MM.1S (cell line): ENCODE measurements at regions not wholly inside any gene's neighbourhood (a gene's known extent, or its start where the extent isn't known, plus 50 kb on each side); places are given as distances from the start of the nearest gene placed in this dataset.

ENCODE experiments used
- DNase-seq: peaks from one replicate; pipeline ENCODE4 v3.0.0-alpha.2; 2015
- H2AFZ ChIP-seq: fragments of 300-600 bp; sonication (generic); 2 replicates; pipeline ENCODE4 v1.6.0; 2016; ENCODE audit warnings: antibody characterized with exemption, low read length
- H3F3A ChIP-seq: fragments of 300-600 bp; sonication (generic); 2 replicates; pipeline ENCODE4 v1.6.1; 2016; ENCODE audit warnings: mild to moderate bottlenecking, antibody characterized with exemption, low read length, moderate library complexity, mixed read lengths; ENCODE audit not compliant: insufficient read depth
- H3K27ac ChIP-seq: fragments of 300-600 bp; sonication (generic); 2 replicates; pipeline ENCODE4 v1.5.1; 2016; ENCODE audit warnings: mild to moderate bottlenecking, low read length
- H3K27me3 ChIP-seq: fragments of 300-600 bp; sonication (generic); replicated peaks from 2 replicates; pipeline ENCODE4 v1.6.0; 2016; ENCODE audit warnings: low read length; ENCODE audit not compliant: insufficient read depth
- H3K36me3 ChIP-seq: fragments of 300-600 bp; sonication (generic); replicated peaks from 2 replicates; pipeline ENCODE4 v1.6.1; 2016; ENCODE audit warnings: mild to moderate bottlenecking, low read length, mixed read lengths; ENCODE audit not compliant: insufficient read depth
- H3K4me1 ChIP-seq: fragments of 300-600 bp; sonication (generic); 2 replicates; pipeline ENCODE4 v1.6.1; 2016; ENCODE audit warnings: low read length, mixed read lengths
- H3K4me2 ChIP-seq: fragments of 300-600 bp; sonication (generic); 2 replicates; pipeline ENCODE4 v1.6.0; 2016; ENCODE audit warnings: low read depth, low read length
- H3K4me3 ChIP-seq: fragments of 300-600 bp; sonication (generic); 2 replicates; pipeline ENCODE4 v1.5.1; 2016; ENCODE audit warnings: low read length, mixed read lengths
- H3K79me2 ChIP-seq: fragments of 300-600 bp; sonication (generic); 2 replicates; pipeline ENCODE4 v1.6.1; 2016; ENCODE audit warnings: mixed run types, low read length, mixed read lengths
- H3K9ac ChIP-seq: fragments of 300-600 bp; sonication (generic); 2 replicates; pipeline ENCODE4 v1.6.1; 2016; ENCODE audit warnings: low read length, mixed read lengths
- H3K9me2 ChIP-seq: fragments of 300-600 bp; sonication (generic); replicated peaks from 2 replicates; pipeline ENCODE4 v1.6.1; 2016; ENCODE audit warnings: mild to moderate bottlenecking, low read length, mixed read lengths; ENCODE audit not compliant: insufficient read depth
- H3K9me3 ChIP-seq: fragments of 300-600 bp; sonication (generic); replicated peaks from 2 replicates; pipeline ENCODE4 v1.6.1; 2016; ENCODE audit warnings: mild to moderate bottlenecking, low read length, mixed read lengths; ENCODE audit not compliant: insufficient read depth
- H4K20me1 ChIP-seq: fragments of 300-600 bp; sonication (generic); 2 replicates; pipeline ENCODE4 v1.6.1; 2016; ENCODE audit warnings: mild to moderate bottlenecking, low read length, moderate library complexity, mixed read lengths; ENCODE audit not compliant: insufficient read depth
- EZH2 ChIP-seq: fragments of 300-600 bp; sonication (generic); optimal IDR thresholded peaks from 2 replicates; pipeline ENCODE3; 2017; ENCODE audit warnings: low read depth, mild to moderate bottlenecking, antibody characterized with exemption, low read length, mixed read lengths
- EZH2phosphoT487 ChIP-seq: fragments of 300-600 bp; sonication (generic); IDR thresholded peaks from 2 replicates; pipeline ENCODE4 v1.6.1; 2018; ENCODE audit warnings: antibody characterized with exemption, low read length
- TF ChIP-seq, protein P1 (sequence below): fragments of 300-600 bp; sonication (generic); IDR thresholded peaks from 2 replicates; pipeline ENCODE4 v1.5.1; 2016; ENCODE audit warnings: antibody characterized with exemption, low read length, mixed read lengths

DNA sequence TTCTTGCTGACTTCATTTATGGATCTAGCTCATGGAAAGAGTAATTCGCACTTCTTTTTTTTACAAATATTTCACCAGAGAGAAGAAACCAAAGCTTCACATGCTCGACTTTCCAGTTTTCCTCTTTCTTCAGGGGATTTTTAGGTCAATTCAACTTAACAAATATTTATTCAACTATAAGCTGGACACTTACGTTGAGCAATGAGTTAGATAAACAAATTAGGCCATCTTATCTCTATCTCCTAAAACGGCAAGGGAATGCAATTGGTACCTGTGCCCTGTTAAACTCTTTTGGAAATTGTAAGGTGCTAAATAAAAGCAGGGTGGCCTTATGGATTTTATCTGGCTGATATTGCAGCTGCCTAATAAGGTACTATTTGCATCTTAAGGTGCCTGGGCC, 145.1 kb upstream of the RAI14 start:
- H3K4me1 ChIP-seq = no peaks in the 10 kb centered on the region
- H3K4me2 ChIP-seq = no peak overlapping the region
- no peaks in the 10 kb centered on the region for H3K9me3 ChIP-seq
- H3K4me3 ChIP-seq = no peak overlapping the region
- DNase-seq = no peak
- no peak overlapping the region for H3K27ac ChIP-seq
- no peak overlapping the region for H3K9ac ChIP-seq
- H3F3A ChIP-seq = no peaks in the 10 kb centered on the region
- no peaks in the 10 kb centered on the region for H4K20me1 ChIP-seq
- no peaks in the 10 kb centered on the region for H3K36me3 ChIP-seq
- H3K27me3 ChIP-seq = no peaks in the 10 kb centered on the region
- TF ChIP-seq, protein P1, sequence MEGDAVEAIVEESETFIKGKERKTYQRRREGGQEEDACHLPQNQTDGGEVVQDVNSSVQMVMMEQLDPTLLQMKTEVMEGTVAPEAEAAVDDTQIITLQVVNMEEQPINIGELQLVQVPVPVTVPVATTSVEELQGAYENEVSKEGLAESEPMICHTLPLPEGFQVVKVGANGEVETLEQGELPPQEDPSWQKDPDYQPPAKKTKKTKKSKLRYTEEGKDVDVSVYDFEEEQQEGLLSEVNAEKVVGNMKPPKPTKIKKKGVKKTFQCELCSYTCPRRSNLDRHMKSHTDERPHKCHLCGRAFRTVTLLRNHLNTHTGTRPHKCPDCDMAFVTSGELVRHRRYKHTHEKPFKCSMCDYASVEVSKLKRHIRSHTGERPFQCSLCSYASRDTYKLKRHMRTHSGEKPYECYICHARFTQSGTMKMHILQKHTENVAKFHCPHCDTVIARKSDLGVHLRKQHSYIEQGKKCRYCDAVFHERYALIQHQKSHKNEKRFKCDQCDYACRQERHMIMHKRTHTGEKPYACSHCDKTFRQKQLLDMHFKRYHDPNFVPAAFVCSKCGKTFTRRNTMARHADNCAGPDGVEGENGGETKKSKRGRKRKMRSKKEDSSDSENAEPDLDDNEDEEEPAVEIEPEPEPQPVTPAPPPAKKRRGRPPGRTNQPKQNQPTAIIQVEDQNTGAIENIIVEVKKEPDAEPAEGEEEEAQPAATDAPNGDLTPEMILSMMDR = no peak
- H2AFZ ChIP-seq = no peak overlapping the region
- H3K79me2 ChIP-seq = no peaks in the 10 kb centered on the region
- H3K9me2 ChIP-seq = no peaks in the 10 kb centered on the region

DNA sequence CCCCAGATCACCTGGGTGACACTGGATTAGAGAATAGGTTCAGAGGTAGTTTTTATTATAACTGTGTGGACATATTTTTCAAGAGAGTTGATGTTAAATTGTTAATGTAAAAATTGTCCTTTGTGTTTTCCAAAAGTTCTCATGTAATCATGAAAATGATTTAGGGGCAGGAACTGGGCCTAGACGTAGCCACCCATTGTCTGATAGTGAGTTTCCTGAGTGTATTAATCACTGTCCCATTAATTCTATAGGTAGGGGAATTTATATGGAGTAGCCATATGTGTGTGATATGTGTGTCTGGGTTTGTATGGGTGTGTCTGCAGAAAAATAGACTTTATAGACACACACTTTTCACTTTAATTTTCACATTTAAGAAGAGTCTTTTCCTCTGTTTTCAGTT, 144.6 kb upstream of the RAI14 start:
- no peak for DNase-seq
- Histone ChIP-seq H3K79me2 (no peaks in the 10 kb centered on the region), H4K20me1 (no peaks in the 10 kb centered on the region), H3K9ac (no peak overlapping the region), H3K4me1 (no peaks in the 10 kb centered on the region), H2AFZ (no peak overlapping the region), H3F3A (no peaks in the 10 kb centered on the region), H3K4me3 (no peak overlapping the region), H3K27ac (no peak overlapping the region), H3K9me3 (no peaks in the 10 kb centered on the region), H3K36me3 (no peaks in the 10 kb centered on the region), H3K27me3 (no peaks in the 10 kb centered on the region), H3K9me2 (no peaks in the 10 kb centered on the region), H3K4me2 (no peak overlapping the region)
- TF ChIP-seq EZH2phosphoT487 (no peak), EZH2 (no peak)
- TF ChIP-seq, protein P1 = no peak

DNA sequence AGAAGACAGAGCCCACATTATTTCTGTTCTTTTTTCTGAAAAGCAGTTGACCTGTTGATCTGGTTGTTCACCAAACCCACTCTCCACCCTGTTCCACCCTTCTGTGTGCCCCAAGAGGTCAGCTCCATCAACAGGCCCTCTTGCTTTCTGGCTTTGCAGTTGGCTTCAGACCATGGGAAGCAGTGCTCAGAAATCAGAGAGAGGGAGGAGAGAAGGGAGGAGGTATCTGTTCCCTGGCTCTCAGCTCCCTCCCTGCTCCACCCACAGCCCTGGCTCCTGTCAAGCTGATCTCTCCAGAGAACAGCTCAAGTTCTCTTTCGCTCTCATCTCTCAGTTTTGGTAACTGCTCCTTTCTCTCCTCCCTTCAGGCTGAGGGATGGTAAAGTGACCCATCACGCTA, 144.2 kb upstream of the RAI14 start:
- no peaks in the 10 kb centered on the region for H3K79me2 ChIP-seq
- H3K4me3 ChIP-seq = no peak overlapping the region

More for the DNA sequence above, 144.2 kb upstream of the RAI14 start:
- Histone ChIP-seq H3K4me2 (no peak overlapping the region), H3K27ac (no peak overlapping the region), H3K27me3 (no peaks in the 10 kb centered on the region), H3K9ac (no peak overlapping the region), H3K9me3 (no peaks in the 10 kb centered on the region), H3K36me3 (no peaks in the 10 kb centered on the region), H2AFZ (no peak overlapping the region), H3F3A (no peaks in the 10 kb centered on the region), H3K4me1 (no peaks in the 10 kb centered on the region), H4K20me1 (no peaks in the 10 kb centered on the region), H3K9me2 (no peaks in the 10 kb centered on the region)
- no peak for DNase-seq
- TF ChIP-seq EZH2 = no peak
- TF ChIP-seq, protein P1 = no peak
- TF ChIP-seq EZH2phosphoT487 = no peak
